WTC11 (cell line): ENCODE measurements at regions not wholly inside any gene's neighbourhood (a gene's known extent, or its start where the extent isn't known, plus 50 kb on each side); places are given as distances from the start of the nearest gene placed in this dataset.
"Not testable (repeated sequence)": the region's sequence is repeated elsewhere in the genome, so short reads cannot be mapped to it uniquely, and the experiment has no call there.

Experiments used
- ATAC-seq: fragments of 200-7000 bp; cut with Tn5 transposase; 2 replicates; pipeline ENCODE4 v1.10.0; 2021; ENCODE audit warnings: mild to moderate bottlenecking, moderate library complexity
- CTCF ChIA-PET: fragments of 300-600 bp; sonication (Branson Sonifier 250); formaldehyde crosslinking; loops from one replicate; lab custom pipeline; 2021; ENCODE audit warnings: antibody characterized with exemption; lab: Charles Lee
- POLR2A ChIA-PET: fragments of 350-600 bp; sonication (Branson Sonifier 250); formaldehyde crosslinking; loops from one replicate; lab custom pipeline; 2021; ENCODE audit warnings: antibody characterized with exemption; lab: Charles Lee
- DNase-seq: peaks from one replicate; pipeline ENCODE4 v3.0.0; 2021; ENCODE audit warnings: low spot score
- H3K27ac Mint-ChIP-seq: 2 replicates; pipeline ENCODE4 v1.8.0; 2021; ENCODE audit warnings: mixed read lengths
- H3K27me3 Mint-ChIP-seq: 2 replicates; pipeline ENCODE4 v1.8.0; 2021; ENCODE audit warnings: low read depth, mild to moderate bottlenecking, moderate library complexity, mixed read lengths
- H3K36me3 Mint-ChIP-seq: 2 replicates; pipeline ENCODE4 v1.8.0; 2021; ENCODE audit warnings: mixed read lengths
- H3K4me1 Mint-ChIP-seq: 2 replicates; pipeline ENCODE4 v1.8.0; 2022; ENCODE audit warnings: mixed read lengths
- H3K4me3 Mint-ChIP-seq: 2 replicates; pipeline ENCODE4 v1.8.0; 2021; ENCODE audit warnings: mild to moderate bottlenecking, moderate library complexity, mixed read lengths
- H3K9me3 Mint-ChIP-seq: 2 replicates; pipeline ENCODE4 v1.8.0; 2021; ENCODE audit warnings: mixed read lengths
- ATF3 ChIP-seq: sonication (generic); formaldehyde crosslinking; conservative IDR thresholded peaks from 2 replicates; pipeline ENCODE4 v1.8.1; 2022; ENCODE audit warnings: mild to moderate bottlenecking, missing genetic modification reagents
- ATF6 ChIP-seq: sonication (generic); formaldehyde crosslinking; IDR thresholded peaks from 2 replicates; pipeline ENCODE4 v1.8.1; 2023; ENCODE audit warnings: mild to moderate bottlenecking, missing genetic modification reagents
- E2F1 ChIP-seq: sonication (generic); formaldehyde crosslinking; IDR thresholded peaks from 2 replicates; pipeline ENCODE4 v1.8.0; 2022; ENCODE audit warnings: mild to moderate bottlenecking, missing genetic modification reagents
- ESRRA ChIP-seq: sonication (generic); formaldehyde crosslinking; IDR thresholded peaks from 2 replicates; pipeline ENCODE4 v1.8.1; 2022; ENCODE audit warnings: mild to moderate bottlenecking, missing genetic modification reagents, borderline replicate concordance
- ETV6 ChIP-seq: sonication (generic); formaldehyde crosslinking; IDR thresholded peaks from 2 replicates; pipeline ENCODE4 v1.8.1; 2022; ENCODE audit warnings: mild to moderate bottlenecking, missing genetic modification reagents
- FOXK1 ChIP-seq: sonication (generic); formaldehyde crosslinking; IDR thresholded peaks from 2 replicates; pipeline ENCODE4 v1.8.0; 2022; ENCODE audit warnings: mild to moderate bottlenecking, moderate library complexity, missing genetic modification reagents
- GRHL2 ChIP-seq: fragments of 250-450 bp; sonication (Bioruptor Pico); IDR thresholded peaks from 2 replicates; pipeline ENCODE4 v1.8.0; 2022; ENCODE audit warnings: mild to moderate bottlenecking, moderate library complexity; ENCODE audit not compliant: insufficient replicate concordance, severe bottlenecking
- IRF2 ChIP-seq: sonication (generic); formaldehyde crosslinking; IDR thresholded peaks from 2 replicates; pipeline ENCODE4 v1.8.0; 2022; ENCODE audit warnings: low read depth, missing genetic modification reagents, borderline replicate concordance
- MAX ChIP-seq: sonication (generic); formaldehyde crosslinking; IDR thresholded peaks from 2 replicates; pipeline ENCODE4 v1.8.0; 2022; ENCODE audit warnings: mild to moderate bottlenecking, missing genetic modification reagents
- MLX ChIP-seq: sonication (generic); formaldehyde crosslinking; IDR thresholded peaks from 2 replicates; pipeline ENCODE4 v1.8.1; 2023; ENCODE audit warnings: mild to moderate bottlenecking, missing genetic modification reagents, moderate library complexity
- MXD4 ChIP-seq: fragments of 250-450 bp; sonication (Bioruptor Pico); IDR thresholded peaks from 2 replicates; pipeline ENCODE4 v1.8.0; 2021; ENCODE audit warnings: mild to moderate bottlenecking, moderate library complexity, borderline replicate concordance
- NFE2L1 ChIP-seq: sonication (generic); formaldehyde crosslinking; IDR thresholded peaks from 2 replicates; pipeline ENCODE4 v1.8.1; 2023; ENCODE audit warnings: missing genetic modification reagents
- OVOL2 ChIP-seq: fragments of 250-450 bp; sonication (Bioruptor Pico); IDR thresholded peaks from 2 replicates; pipeline ENCODE4 v1.9.0; 2021; ENCODE audit warnings: mild to moderate bottlenecking, borderline replicate concordance
- PRDM15 ChIP-seq: sonication (generic); formaldehyde crosslinking; IDR thresholded peaks from 2 replicates; pipeline ENCODE4 v1.8.0; 2022; ENCODE audit warnings: missing genetic modification reagents
- TP53 ChIP-seq: sonication (generic); formaldehyde crosslinking; IDR thresholded peaks from 2 replicates; pipeline ENCODE4 v1.8.1; 2023; ENCODE audit warnings: mild to moderate bottlenecking, missing genetic modification reagents
- ZNF121 ChIP-seq: sonication (generic); formaldehyde crosslinking; IDR thresholded peaks from 2 replicates; pipeline ENCODE4 v1.8.0; 2023; ENCODE audit warnings: missing genetic modification reagents
- ZNF263 ChIP-seq: sonication (generic); formaldehyde crosslinking; IDR thresholded peaks from 2 replicates; pipeline ENCODE4 v1.8.1; 2022; ENCODE audit warnings: low read depth, mild to moderate bottlenecking, moderate library complexity, missing genetic modification reagents
- ZNF317 ChIP-seq: sonication (generic); formaldehyde crosslinking; IDR thresholded peaks from 2 replicates; pipeline ENCODE4 v1.8.1; 2023; ENCODE audit warnings: low read depth, mild to moderate bottlenecking, moderate library complexity, missing genetic modification reagents, borderline replicate concordance
- ZNF425 ChIP-seq: fragments of 250-450 bp; sonication (Bioruptor Pico); conservative IDR thresholded peaks from 2 replicates; pipeline ENCODE4 v1.9.0; 2021; ENCODE audit warnings: mild to moderate bottlenecking
- ZNF532 ChIP-seq: fragments of 250-450 bp; sonication (Bioruptor Pico); IDR thresholded peaks from 2 replicates; pipeline ENCODE4 v1.9.0; 2021; ENCODE audit warnings: mild to moderate bottlenecking, borderline replicate concordance

- TF ChIP-seq ZNF425 (CRISPR knock-in tag) (no peak), ZNF263 (CRISPR knock-in tag) (no peak), ATF6 (no peak), E2F1 (CRISPR knock-in tag) (no peak), MXD4 (CRISPR knock-in tag) (no peak), ETV6 (no peak), FOXK1 (CRISPR knock-in tag) (no peak), IRF2 (CRISPR knock-in tag) (no peak)
Measured at GRCh38 chr20:40902661-40903060, 126.0 kb upstream of the TOP1 start (continued).

- Mint-ChIP-seq H3K27me3 (no peaks in the 10 kb centered on the region; the same call in 1 of the 2 replicates), H3K9me3 (peaks cover 31% of the 10 kb centered on the region), H3K4me3 (no peak overlapping the region), H3K27ac (no peak overlapping the region), H3K36me3 (peaks cover 5% of the 10 kb centered on the region; the same call in 1 of the 2 replicates)
- no peak for ATAC-seq
- DNase-seq, result no peak
- ChIA-PET CTCF (no interaction called here), POLR2A (interaction anchor here (0.6 kb wide), 1 partner anchor 98 kb away, joined by 3 read pairs; no protein-coding TSS in a partner anchor)
- no peak for TF ChIP-seq FOXK1 (CRISPR knock-in tag)
- TF ChIP-seq ZNF532 (CRISPR knock-in tag), result no peak
- TF ChIP-seq GRHL2 (CRISPR knock-in tag), result no peak
- no peak for TF ChIP-seq ATF3
- TF ChIP-seq ZNF121 (CRISPR knock-in tag), result no peak
- TF ChIP-seq TP53 (CRISPR knock-in tag), result no peak
- TF ChIP-seq PRDM15, result no peak
- TF ChIP-seq ZNF317 (CRISPR knock-in tag), result no peak
- no peak for TF ChIP-seq NFE2L1 (CRISPR knock-in tag)
- TF ChIP-seq ESRRA, result no peak
- no peak for TF ChIP-seq MAX (CRISPR knock-in tag)
- TF ChIP-seq OVOL2 (CRISPR knock-in tag), result no peak
- TF ChIP-seq MLX, result no peak
- TF ChIP-seq, all 79 proteins: peak for 0
- H3K4me1 Mint-ChIP-seq, result no peaks in the 10 kb centered on the region
Measured at GRCh38 chr20:40908309-40908708, 120.3 kb upstream of the TOP1 start.

GRCh38 chr20:40909489-40909888 is 119.1 kb upstream of the TOP1 start:
- H3K36me3 Mint-ChIP-seq, ATAC-seq, DNase-seq, H3K27me3 Mint-ChIP-seq, H3K4me3 Mint-ChIP-seq, H3K27ac Mint-ChIP-seq, H3K4me1 Mint-ChIP-seq, CTCF ChIA-PET, POLR2A ChIA-PET: not testable (repeated sequence)
- peaks cover 31% of the 10 kb centered on the region for H3K9me3 Mint-ChIP-seq
